Loucy (cell line): ENCODE measurements at regions not wholly inside any gene's neighbourhood (a gene's known extent, or its start where the extent isn't known, plus 50 kb on each side); places are given as distances from the start of the nearest gene placed in this dataset.

ENCODE experiments used
- H2AFZ ChIP-seq: fragments of 200-600 bp; sonication (generic); 2 replicates; pipeline ENCODE4 v1.6.0; 2016; ENCODE audit warnings: antibody characterized with exemption, mild to moderate bottlenecking, low read length, moderate library complexity
- H3F3A ChIP-seq: fragments of 200-600 bp; 2 replicates; pipeline ENCODE4 v1.6.0; 2016; ENCODE audit warnings: antibody characterized with exemption, low read depth, mild to moderate bottlenecking
- H3K27me3 ChIP-seq: fragments of 200-600 bp; sonication (generic); 2 replicates; pipeline ENCODE4 v1.6.1; 2014; ENCODE audit warnings: low read length, mild to moderate bottlenecking; ENCODE audit not compliant: insufficient read depth, poor library complexity, severe bottlenecking
- H3K36me3 ChIP-seq: fragments of 200-600 bp; sonication (generic); 2 replicates; pipeline ENCODE4 v1.6.1; 2016; ENCODE audit warnings: low read length; ENCODE audit not compliant: insufficient read depth
- H3K4me1 ChIP-seq: fragments of 200-600 bp; sonication (generic); 2 replicates; pipeline ENCODE4 v1.5.1; 2014; ENCODE audit warnings: low read length, mild to moderate bottlenecking; ENCODE audit not compliant: insufficient read depth, poor library complexity, severe bottlenecking
- H3K4me2 ChIP-seq: fragments of 200-600 bp; sonication (generic); 2 replicates; pipeline ENCODE4 v1.6.0; 2014; ENCODE audit warnings: antibody characterized with exemption, low read length, low read depth, mild to moderate bottlenecking; ENCODE audit not compliant: poor library complexity, severe bottlenecking
- H3K4me3 ChIP-seq: fragments of 200-600 bp; sonication (generic); 2 replicates; pipeline ENCODE4 v1.5.1; 2014; ENCODE audit warnings: low read length, mild to moderate bottlenecking, mixed read lengths; ENCODE audit not compliant: poor library complexity, severe bottlenecking
- H3K79me2 ChIP-seq: fragments of 200-600 bp; sonication (generic); 2 replicates; pipeline ENCODE4 v1.6.1; 2014; ENCODE audit warnings: low read length; ENCODE audit not compliant: insufficient read depth
- H3K9ac ChIP-seq: fragments of 200-600 bp; sonication (generic); 2 replicates; pipeline ENCODE4 v1.6.0; 2014; ENCODE audit warnings: mild to moderate bottlenecking, low read depth, low read length, moderate library complexity; ENCODE audit not compliant: poor library complexity, severe bottlenecking
- H3K9me2 ChIP-seq: fragments of 200-600 bp; sonication (generic); replicated peaks from 2 replicates; pipeline ENCODE4 v1.6.1; 2016; ENCODE audit warnings: low read depth, low read length, mixed read lengths
- H3K9me3 ChIP-seq: fragments of 200-600 bp; sonication (generic); 2 replicates; pipeline ENCODE4 v1.6.1; 2014; ENCODE audit warnings: mild to moderate bottlenecking, antibody characterized with exemption, low read length, low read depth; ENCODE audit not compliant: insufficient read depth
- H4K20me1 ChIP-seq: fragments of 200-600 bp; sonication (generic); 2 replicates; pipeline ENCODE4 v1.6.0; 2014; ENCODE audit warnings: antibody characterized with exemption, low read length, mild to moderate bottlenecking; ENCODE audit not compliant: insufficient read depth, poor library complexity, severe bottlenecking
- EZH2phosphoT487 ChIP-seq: fragments of 200-600 bp; IDR thresholded peaks from 2 replicates; pipeline ENCODE4 v1.6.1; 2018; ENCODE audit warnings: antibody characterized with exemption, mild to moderate bottlenecking, moderate library complexity, borderline replicate concordance
- TF ChIP-seq, protein P1 (sequence below): fragments of 200-600 bp; sonication (generic); conservative IDR thresholded peaks from 2 replicates; pipeline ENCODE4 v1.5.1; 2014; ENCODE audit warnings: mild to moderate bottlenecking, antibody characterized with exemption, low read length

- Histone ChIP-seq H3K79me2 (no peaks in the 10 kb centered on the region), H3K4me2 (no peak overlapping the region), H2AFZ (no peak overlapping the region), H3K4me1 (no peaks in the 10 kb centered on the region), H3K4me3 (no peak overlapping the region), H3K9ac (no peak overlapping the region), H3K27me3 (no peaks in the 10 kb centered on the region), H3K9me3 (no peaks in the 10 kb centered on the region), H3F3A (no peaks in the 10 kb centered on the region), H3K9me2 (no peaks in the 10 kb centered on the region), H4K20me1 (no peaks in the 10 kb centered on the region), H3K36me3 (no peaks in the 10 kb centered on the region)
- TF ChIP-seq, protein P1, sequence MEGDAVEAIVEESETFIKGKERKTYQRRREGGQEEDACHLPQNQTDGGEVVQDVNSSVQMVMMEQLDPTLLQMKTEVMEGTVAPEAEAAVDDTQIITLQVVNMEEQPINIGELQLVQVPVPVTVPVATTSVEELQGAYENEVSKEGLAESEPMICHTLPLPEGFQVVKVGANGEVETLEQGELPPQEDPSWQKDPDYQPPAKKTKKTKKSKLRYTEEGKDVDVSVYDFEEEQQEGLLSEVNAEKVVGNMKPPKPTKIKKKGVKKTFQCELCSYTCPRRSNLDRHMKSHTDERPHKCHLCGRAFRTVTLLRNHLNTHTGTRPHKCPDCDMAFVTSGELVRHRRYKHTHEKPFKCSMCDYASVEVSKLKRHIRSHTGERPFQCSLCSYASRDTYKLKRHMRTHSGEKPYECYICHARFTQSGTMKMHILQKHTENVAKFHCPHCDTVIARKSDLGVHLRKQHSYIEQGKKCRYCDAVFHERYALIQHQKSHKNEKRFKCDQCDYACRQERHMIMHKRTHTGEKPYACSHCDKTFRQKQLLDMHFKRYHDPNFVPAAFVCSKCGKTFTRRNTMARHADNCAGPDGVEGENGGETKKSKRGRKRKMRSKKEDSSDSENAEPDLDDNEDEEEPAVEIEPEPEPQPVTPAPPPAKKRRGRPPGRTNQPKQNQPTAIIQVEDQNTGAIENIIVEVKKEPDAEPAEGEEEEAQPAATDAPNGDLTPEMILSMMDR: no peak
- TF ChIP-seq EZH2phosphoT487: no peak
These were observed 1034.5 kb downstream of the REEP3 start for GRCh38 chr10:64555666-64556065.

DNA sequence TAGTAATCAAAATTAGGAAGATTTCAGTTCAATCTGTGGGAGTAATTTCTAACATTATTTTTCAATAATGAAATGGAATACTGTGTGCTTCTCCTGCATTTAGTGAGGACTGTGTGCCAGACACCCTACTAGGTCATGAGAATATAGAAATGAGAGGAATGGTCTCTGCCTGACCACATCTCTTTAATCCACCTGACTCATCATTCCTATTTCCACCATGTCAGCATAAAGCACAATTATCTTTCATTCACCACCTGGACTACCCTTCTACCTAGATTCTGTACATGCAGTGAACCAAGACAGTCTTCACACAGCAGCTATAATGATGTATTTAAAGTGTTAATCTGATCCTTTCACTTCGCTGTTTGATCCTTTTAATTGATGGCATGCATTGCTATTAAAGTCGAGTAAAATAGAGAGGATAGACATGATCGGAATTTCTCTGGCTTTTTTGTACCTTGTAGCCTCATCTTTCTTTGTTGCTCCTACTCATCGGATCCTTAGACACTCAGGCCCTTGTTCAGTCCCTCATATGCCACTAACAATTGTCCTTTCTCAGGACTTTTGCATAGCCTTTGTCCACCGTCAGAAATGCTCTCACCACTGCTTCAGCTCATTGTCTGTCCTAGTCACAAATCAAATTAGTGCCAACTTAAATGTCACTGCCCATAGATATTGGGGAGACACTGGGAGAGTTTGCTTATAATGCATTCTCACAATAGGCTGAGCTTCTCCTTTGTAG, 1037.1 kb downstream of the REEP3 start:
- no peak overlapping the region for H3K4me2 ChIP-seq
- H4K20me1 ChIP-seq: no peaks in the 10 kb centered on the region
- no peaks in the 10 kb centered on the region for H3K4me1 ChIP-seq
- TF ChIP-seq, protein P1: no peak
- no peak for TF ChIP-seq EZH2phosphoT487
- H3F3A ChIP-seq: no peaks in the 10 kb centered on the region
- H3K4me3 ChIP-seq: no peak overlapping the region
- H2AFZ ChIP-seq: no peak overlapping the region
- no peaks in the 10 kb centered on the region for H3K79me2 ChIP-seq
- no peaks in the 10 kb centered on the region for H3K9me3 ChIP-seq
- H3K27me3 ChIP-seq: no peaks in the 10 kb centered on the region
- no peaks in the 10 kb centered on the region for H3K36me3 ChIP-seq
- no peak overlapping the region for H3K9ac ChIP-seq
- H3K9me2 ChIP-seq: no peaks in the 10 kb centered on the region

GRCh38 chr10:64571056-64571455, 1049.9 kb downstream of the REEP3 start:
- H3K9me2 ChIP-seq: no peaks in the 10 kb centered on the region
- H3K27me3 ChIP-seq: no peaks in the 10 kb centered on the region
- no peak overlapping the region for H3K4me3 ChIP-seq
- H3K4me1 ChIP-seq: no peaks in the 10 kb centered on the region
- no peaks in the 10 kb centered on the region for H3F3A ChIP-seq
- H3K79me2 ChIP-seq: no peaks in the 10 kb centered on the region
- H2AFZ ChIP-seq: no peak overlapping the region
- no peaks in the 10 kb centered on the region for H4K20me1 ChIP-seq
- no peak overlapping the region for H3K4me2 ChIP-seq
- H3K9me3 ChIP-seq: no peaks in the 10 kb centered on the region
- no peak overlapping the region for H3K9ac ChIP-seq
- TF ChIP-seq EZH2phosphoT487: no peak
- TF ChIP-seq, protein P1: no peak
- no peaks in the 10 kb centered on the region for H3K36me3 ChIP-seq
